ENCODE measurements at regions not wholly inside any gene's neighbourhood (a gene's known extent, or its start where the extent isn't known, plus 50 kb on each side); places are given as distances from the start of the nearest gene placed in this dataset.
"Not testable (repeated sequence)": the region's sequence is repeated elsewhere in the genome, so short reads cannot be mapped to it uniquely, and the experiment has no call there.

- DNase-seq (ENCODE audit: low spot score): no peak
Measured at GRCh38 chr5:87784879-87785495, 372.3 kb upstream of the CCNH start.

- no peak for DNase-seq (ENCODE audit: low spot score)
Measured at GRCh38 chr5:87784311-87784710, 371.6 kb upstream of the CCNH start.

- DNase-seq (ENCODE audit: low spot score): no peak
Measured at GRCh38 chr5:87782916-87783315, 370.2 kb upstream of the CCNH start.

- no peak for DNase-seq (ENCODE audit: low spot score)
Measured at GRCh38 chr5:87781976-87782375, 369.2 kb upstream of the CCNH start.

- peak; percentile 79 for DNase-seq (ENCODE audit: low spot score)
Measured at GRCh38 chr5:87780831-87781760, 368.4 kb upstream of the CCNH start.

GRCh38 chr5:87778876-87779275 is 366.1 kb upstream of the CCNH start:
- no peak for DNase-seq (ENCODE audit: low spot score)

GRCh38 chr5:87777877-87778276 is 365.1 kb upstream of the CCNH start:
- DNase-seq (ENCODE audit: low spot score): no peak

GRCh38 chr5:87776785-87777184 is 364.1 kb upstream of the CCNH start:
- no peak for DNase-seq (ENCODE audit: low spot score)

- DNase-seq (ENCODE audit: low spot score): not testable (repeated sequence)
Measured at GRCh38 chr5:87776302-87776701, 363.6 kb upstream of the CCNH start.

GRCh38 chr5:87775228-87775627 is 362.5 kb upstream of the CCNH start:
- DNase-seq (ENCODE audit: low spot score): no peak

GRCh38 chr5:87774804-87775203 is 362.1 kb upstream of the CCNH start:
- no peak for DNase-seq (ENCODE audit: low spot score)

GRCh38 chr5:87770601-87771121 is 357.9 kb upstream of the CCNH start:
- DNase-seq (ENCODE audit: low spot score): no peak

GRCh38 chr5:87770016-87770570 is 357.4 kb upstream of the CCNH start:
- no peak for DNase-seq (ENCODE audit: low spot score)

- no peak for DNase-seq (ENCODE audit: low spot score)
Measured at GRCh38 chr5:87769157-87769556, 356.4 kb upstream of the CCNH start.

GRCh38 chr5:87768190-87768589 is 355.5 kb upstream of the CCNH start:
- DNase-seq (ENCODE audit: low spot score): no peak

- no peak for DNase-seq (ENCODE audit: low spot score)
Measured at GRCh38 chr5:87765009-87765408, 352.3 kb upstream of the CCNH start.

- DNase-seq (ENCODE audit: low spot score): no peak
Measured at GRCh38 chr5:87762631-87763030, 349.9 kb upstream of the CCNH start.

GRCh38 chr5:87756951-87757350 is 344.2 kb upstream of the CCNH start:
- DNase-seq (ENCODE audit: low spot score): no peak

- no peak for DNase-seq (ENCODE audit: low spot score)
Measured at GRCh38 chr5:87755360-87755759, 342.6 kb upstream of the CCNH start.

GRCh38 chr5:87754009-87754757 is 341.5 kb upstream of the CCNH start:
- DNase-seq (ENCODE audit: low spot score): no peak

GRCh38 chr5:87752362-87752761 is 339.6 kb upstream of the CCNH start:
- no peak for DNase-seq (ENCODE audit: low spot score)

GRCh38 chr5:87751824-87752223 is 339.1 kb upstream of the CCNH start:
- DNase-seq (ENCODE audit: low spot score): no peak

All from left forelimb (tissue), 1 donor.